HG03432 (cell line): ENCODE measurements at regions not wholly inside any gene's neighbourhood (a gene's known extent, or its start where the extent isn't known, plus 50 kb on each side); places are given as distances from the start of the nearest gene placed in this dataset.
"Not testable (repeated sequence)": the region's sequence is repeated elsewhere in the genome, so short reads cannot be mapped to it uniquely, and the experiment has no call there.

Source experiments
- ATAC-seq: cut with Tn5 transposase; IDR thresholded peaks from one replicate; pipeline ENCODE4 v1.9.1; 2021; ENCODE audit warnings: mild to moderate bottlenecking, moderate library complexity; ENCODE audit not compliant: unreplicated experiment

DNA sequence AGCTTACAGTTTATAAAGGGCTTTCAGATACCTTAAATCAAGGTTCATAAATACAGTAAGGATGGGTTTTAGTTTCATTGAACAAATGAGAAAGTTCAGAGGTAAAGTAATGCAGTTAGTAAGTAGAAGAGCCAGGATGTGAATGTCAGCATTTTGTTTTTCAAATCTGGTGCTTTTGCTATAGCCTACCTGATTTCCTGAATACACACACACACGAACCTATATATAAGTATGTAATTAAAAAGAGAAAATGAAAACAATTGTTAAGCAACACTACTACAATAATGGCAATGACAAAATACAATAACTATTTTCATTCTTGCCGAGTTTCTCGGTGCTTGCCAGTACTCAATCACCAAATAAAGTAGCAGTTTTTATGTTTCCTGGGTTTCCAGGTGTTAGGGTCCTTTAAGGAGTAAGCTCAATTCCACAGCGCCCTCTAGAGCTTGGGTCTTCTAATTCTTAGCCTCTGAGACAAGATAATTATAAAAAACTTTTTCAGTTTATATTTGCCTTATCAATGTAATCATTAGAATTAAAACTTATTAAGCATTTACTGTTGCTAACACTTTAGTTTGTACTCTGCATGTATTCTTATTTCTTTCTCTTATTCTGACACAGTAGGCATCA is 512.9 kb upstream of the ACVR2A start:
- peak; percentile 74 for ATAC-seq

GRCh38 chr2:147330925-147331324 is 513.9 kb upstream of the ACVR2A start:
- ATAC-seq = no peak

DNA sequence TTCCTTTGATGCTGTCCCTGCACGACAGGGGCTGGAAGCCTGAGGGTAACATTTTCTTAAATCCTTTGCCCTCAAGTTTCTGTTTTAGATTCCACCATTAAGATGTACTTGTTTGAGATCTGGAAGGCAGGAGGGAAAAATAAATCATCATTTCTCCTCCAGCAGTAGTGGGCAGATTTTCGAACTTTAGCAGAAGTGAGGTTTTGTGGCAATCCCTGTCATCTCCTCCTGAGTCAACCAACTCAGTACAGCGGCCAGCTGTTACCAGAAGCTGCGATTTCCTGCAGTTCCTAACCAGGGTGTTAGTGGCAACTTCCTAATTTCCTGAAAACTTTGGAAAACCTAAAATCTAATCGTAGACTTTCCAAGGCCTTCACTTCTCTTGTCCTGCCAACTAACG is 517.2 kb upstream of the ACVR2A start:
- ATAC-seq = peak; percentile 70

- no peak for ATAC-seq
Measured at GRCh38 chr2:147325990-147326389, 518.8 kb upstream of the ACVR2A start.

DNA sequence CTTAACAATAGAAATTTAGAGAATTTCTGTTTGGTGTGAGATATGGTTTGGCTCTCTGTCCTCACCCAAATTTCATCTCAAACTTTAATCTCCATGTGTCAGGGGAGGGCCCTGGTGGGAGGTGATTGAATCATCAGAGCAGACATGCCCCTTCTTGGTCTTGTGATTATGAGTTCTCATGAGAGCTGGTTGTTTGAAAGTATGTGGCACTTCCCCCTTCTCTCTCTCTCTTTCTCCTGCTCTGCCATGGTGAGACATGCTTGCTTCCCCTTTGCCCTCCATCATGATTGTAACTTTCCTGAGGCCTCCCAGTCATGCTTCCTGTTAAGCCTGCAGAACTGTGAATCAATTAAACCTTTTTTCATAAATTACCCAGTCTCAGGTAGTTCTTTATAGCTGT is 524.7 kb upstream of the ACVR2A start:
- ATAC-seq = no peak

GRCh38 chr2:147311058-147311430 is 533.8 kb upstream of the ACVR2A start:
- ATAC-seq = no peak

- no peak for ATAC-seq
Measured at GRCh38 chr2:147310335-147311057, 534.3 kb upstream of the ACVR2A start.

DNA sequence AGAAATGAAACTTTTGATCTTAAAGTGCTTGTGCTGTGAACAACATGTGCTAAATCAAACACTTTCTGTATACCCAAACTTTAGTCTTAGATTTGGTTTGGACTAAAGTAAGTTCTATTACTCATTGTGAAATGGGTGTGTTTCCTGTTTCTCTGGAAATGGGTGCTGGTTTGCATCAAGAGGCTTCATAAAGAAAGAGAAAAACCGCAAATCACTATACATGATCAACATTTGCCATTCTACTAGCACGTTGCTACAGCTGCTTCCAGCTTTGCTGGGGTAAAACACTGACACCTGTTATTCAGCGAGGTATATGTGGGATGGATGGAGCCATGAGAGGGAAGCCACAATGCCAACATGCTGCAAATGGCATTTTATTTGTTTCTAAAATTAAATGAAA is 547.0 kb upstream of the ACVR2A start:
- peak; percentile 97 for ATAC-seq

- ATAC-seq = no peak
Measured at GRCh38 chr2:147294825-147295392, 549.9 kb upstream of the ACVR2A start.

- ATAC-seq = no peak
Measured at GRCh38 chr2:147293991-147294824, 550.6 kb upstream of the ACVR2A start.

GRCh38 chr2:147288131-147288530 is 556.7 kb upstream of the ACVR2A start:
- peak; percentile 44 for ATAC-seq

DNA sequence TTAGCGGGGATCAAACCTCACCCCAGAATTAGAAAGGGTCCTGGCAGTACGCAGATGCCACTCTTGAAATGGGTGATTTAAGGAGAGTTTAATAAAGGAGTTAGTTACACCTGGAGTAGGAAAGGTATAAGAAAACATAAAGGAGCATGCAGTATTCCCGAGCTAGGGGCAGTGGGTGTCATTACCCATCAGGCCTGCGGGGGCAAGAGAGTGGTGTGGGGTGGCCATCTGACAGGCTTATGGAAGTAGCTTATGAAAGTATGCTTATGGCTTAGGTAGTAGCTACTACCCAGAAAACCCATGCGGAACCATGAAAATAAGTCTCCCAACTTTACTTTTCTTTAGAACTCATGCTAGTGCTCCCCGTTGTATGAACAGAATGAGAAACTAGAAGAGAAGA is 568.9 kb upstream of the ACVR2A start:
- ATAC-seq = no peak

GRCh38 chr2:147273628-147274027 is 571.2 kb upstream of the ACVR2A start:
- ATAC-seq = no peak

- ATAC-seq = no peak
Measured at GRCh38 chr2:147273106-147273505, 571.7 kb upstream of the ACVR2A start.

GRCh38 chr2:147269581-147269980 is 575.2 kb upstream of the ACVR2A start:
- ATAC-seq = not testable (repeated sequence)

- no peak for ATAC-seq
Measured at GRCh38 chr2:147260241-147260640, 584.6 kb upstream of the ACVR2A start.

GRCh38 chr2:147255812-147256211 is 589.0 kb upstream of the ACVR2A start:
- ATAC-seq = no peak

DNA sequence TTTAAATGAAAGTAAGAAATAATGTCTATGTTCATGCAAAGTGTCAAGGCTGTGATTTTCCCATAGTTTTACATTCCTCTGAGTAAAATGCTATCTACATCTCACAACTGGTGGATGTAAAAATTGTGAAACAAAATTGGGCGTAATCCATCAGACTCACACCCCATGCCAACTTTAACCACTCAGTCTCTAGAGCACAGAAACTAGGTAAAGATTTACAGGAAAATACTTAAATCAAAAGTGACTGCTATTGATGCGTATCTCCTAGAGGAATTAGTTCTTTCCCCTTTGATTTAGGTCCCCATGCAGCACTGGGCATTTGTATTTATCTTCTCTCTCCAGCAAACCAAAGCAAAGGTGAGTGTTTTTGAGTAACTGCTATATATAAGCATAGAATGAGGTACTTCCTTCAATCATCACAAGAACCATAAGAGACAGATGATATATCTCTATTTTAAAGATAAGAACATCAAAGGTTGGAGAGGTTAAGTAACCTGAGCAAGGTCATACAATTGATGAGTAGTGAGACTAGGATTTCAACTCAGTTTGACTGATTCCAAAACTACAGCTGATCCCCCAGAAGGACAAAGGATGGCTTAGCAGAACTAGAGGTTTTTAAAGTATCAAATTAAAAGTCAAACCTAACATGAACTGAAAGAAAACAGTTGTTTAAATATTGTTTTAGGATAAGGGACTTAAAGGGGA is 594.0 kb upstream of the ACVR2A start:
- peak; percentile 73 for ATAC-seq

- ATAC-seq = peak; percentile 39
Measured at GRCh38 chr2:147247749-147248148, 597.1 kb upstream of the ACVR2A start.

DNA sequence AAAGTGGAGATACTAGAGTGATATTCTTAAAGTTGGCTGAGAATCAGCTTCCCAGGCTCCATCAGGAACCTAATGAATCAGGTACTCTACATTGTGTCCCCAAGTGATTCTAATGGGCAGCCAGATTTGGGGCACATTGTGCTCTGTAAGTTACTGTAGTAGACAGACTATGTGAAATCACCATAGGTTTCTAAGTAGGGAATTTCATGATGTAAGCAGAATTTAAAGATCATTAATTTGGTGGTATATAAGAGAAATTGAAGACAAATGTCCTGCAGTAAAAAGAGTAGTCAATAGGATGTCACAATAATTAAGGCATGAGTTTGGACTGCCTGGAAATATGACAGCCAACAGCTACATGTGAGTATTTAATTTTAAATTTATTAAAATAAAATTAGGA is 602.4 kb upstream of the ACVR2A start:
- ATAC-seq = no peak

DNA sequence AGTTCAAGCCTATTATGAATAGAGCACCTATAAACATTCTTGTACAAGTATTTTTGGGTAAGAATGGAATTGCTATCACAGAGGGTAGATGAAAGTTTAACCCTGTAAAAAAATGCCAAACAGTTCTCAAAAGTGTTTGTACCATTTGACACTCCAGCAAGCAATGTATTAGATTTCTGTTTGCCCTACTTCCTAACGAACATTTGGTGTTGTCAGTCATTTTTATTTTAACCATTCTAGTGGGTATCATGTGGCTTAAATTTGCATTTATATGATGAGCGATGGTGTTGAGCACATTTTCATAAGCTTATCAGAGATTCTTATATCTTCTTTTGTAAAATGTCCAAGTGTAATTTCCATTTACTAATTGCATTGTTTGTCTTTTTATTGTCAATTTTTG is 608.2 kb upstream of the ACVR2A start:
- no peak for ATAC-seq
